ENCODE measurements at regions not wholly inside any gene's neighbourhood (a gene's known extent, or its start where the extent isn't known, plus 50 kb on each side); places are given as distances from the start of the nearest gene placed in this dataset.

GRCh38 chr9:115952430-115953292, 200.9 kb upstream of the PAPPA start:
- Histone ChIP-seq H2AFZ (ENCODE audit: low read length) (no peak overlapping the region), H3K4me1 (ENCODE audit: insufficient read depth, low read length, poor library complexity, severe bottlenecking) (no peaks in the 10 kb centered on the region)
- TF ChIP-seq CTCF (conservative IDR thresholded peaks at IDR 0.05; ENCODE audit: low read length) (no peak), EZH2phosphoT487 (IDR thresholded peaks at IDR 0.05; ENCODE audit: borderline replicate concordance) (no peak)

DNA sequence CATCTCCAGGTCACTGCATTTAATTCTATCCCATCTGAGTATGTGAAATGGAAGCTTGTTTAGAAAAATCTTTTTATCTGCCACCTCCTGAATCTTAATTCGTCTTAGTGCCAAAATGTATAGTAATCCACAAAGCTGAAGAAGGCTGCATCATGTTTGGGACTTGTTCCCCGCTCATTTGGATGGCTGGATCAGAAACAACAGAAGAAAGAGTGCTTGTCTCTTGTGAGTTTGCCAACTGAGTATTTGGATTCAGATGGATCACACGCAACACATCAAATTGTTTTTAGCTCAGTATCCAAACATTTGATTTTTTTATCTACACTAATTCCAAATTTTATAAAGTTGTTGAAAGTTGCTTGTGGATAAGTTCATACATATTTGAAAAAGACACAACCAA, 197.2 kb upstream of the PAPPA start:
- Histone ChIP-seq H3K79me2 (ENCODE audit: insufficient read depth, low read length) (no peaks in the 10 kb centered on the region), H3K27me3 (ENCODE audit: insufficient read depth, low read length, poor library complexity, severe bottlenecking) (no peaks in the 10 kb centered on the region), H3F3A (ENCODE audit: low read depth) (no peaks in the 10 kb centered on the region), H3K4me3 (ENCODE audit: low read length, poor library complexity, severe bottlenecking) (no peak overlapping the region), H3K4me1 (ENCODE audit: insufficient read depth, low read length, poor library complexity, severe bottlenecking) (no peaks in the 10 kb centered on the region), H3K9ac (ENCODE audit: low read depth, low read length, poor library complexity, severe bottlenecking) (no peak overlapping the region), H3K4me2 (ENCODE audit: low read depth, low read length, poor library complexity, severe bottlenecking) (no peak overlapping the region), H3K9me3 (ENCODE audit: insufficient read depth, low read depth, low read length) (no peaks in the 10 kb centered on the region), H4K20me1 (ENCODE audit: insufficient read depth, low read length, poor library complexity, severe bottlenecking) (no peaks in the 10 kb centered on the region), H2AFZ (ENCODE audit: low read length) (no peak overlapping the region), H3K9me2 (replicated peaks; ENCODE audit: low read depth, low read length) (no peaks in the 10 kb centered on the region), H3K36me3 (ENCODE audit: insufficient read depth, low read length) (no peaks in the 10 kb centered on the region)
- TF ChIP-seq CTCF (conservative IDR thresholded peaks at IDR 0.05; ENCODE audit: low read length) (no peak), EZH2phosphoT487 (IDR thresholded peaks at IDR 0.05; ENCODE audit: borderline replicate concordance) (no peak)

More at GRCh38 chr9:115952430-115953292, 200.9 kb upstream of the PAPPA start:
- no peaks in the 10 kb centered on the region for H4K20me1 ChIP-seq (ENCODE audit: insufficient read depth, low read length, poor library complexity, severe bottlenecking)
- H3K79me2 ChIP-seq (ENCODE audit: insufficient read depth, low read length) = no peaks in the 10 kb centered on the region
- no peaks in the 10 kb centered on the region for H3K9me2 ChIP-seq (replicated peaks; ENCODE audit: low read depth, low read length)
- no peaks in the 10 kb centered on the region for H3K27me3 ChIP-seq (ENCODE audit: insufficient read depth, low read length, poor library complexity, severe bottlenecking)
- no peaks in the 10 kb centered on the region for H3F3A ChIP-seq (ENCODE audit: low read depth)
- H3K4me3 ChIP-seq (ENCODE audit: low read length, poor library complexity, severe bottlenecking) = no peak overlapping the region
- H3K36me3 ChIP-seq (ENCODE audit: insufficient read depth, low read length) = no peaks in the 10 kb centered on the region
- no peak overlapping the region for H3K9ac ChIP-seq (ENCODE audit: low read depth, low read length, poor library complexity, severe bottlenecking)
- no peak overlapping the region for H3K4me2 ChIP-seq (ENCODE audit: low read depth, low read length, poor library complexity, severe bottlenecking)
- H3K9me3 ChIP-seq (ENCODE audit: insufficient read depth, low read depth, low read length) = no peaks in the 10 kb centered on the region

DNA sequence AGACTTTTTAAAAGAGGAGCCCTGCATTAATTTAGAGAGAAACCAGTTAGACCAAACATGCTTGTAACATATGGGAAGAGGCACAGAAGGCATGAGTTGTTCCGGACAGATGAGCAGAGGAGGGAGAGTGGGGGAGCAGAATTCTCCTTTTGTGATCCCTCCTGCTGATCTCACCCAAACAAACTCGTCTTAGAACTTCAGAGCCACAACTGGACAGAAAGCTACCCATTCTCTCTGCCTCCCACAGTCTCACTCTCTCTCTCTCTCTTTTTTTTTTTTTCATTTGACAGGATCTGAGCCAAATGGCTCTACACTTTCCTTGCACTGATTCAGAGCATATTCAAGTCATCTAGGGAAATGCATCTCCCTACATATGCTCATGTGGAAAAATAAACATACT, 196.0 kb upstream of the PAPPA start:
- H4K20me1 ChIP-seq (ENCODE audit: insufficient read depth, low read length, poor library complexity, severe bottlenecking) = no peaks in the 10 kb centered on the region
- no peak for TF ChIP-seq CTCF (conservative IDR thresholded peaks at IDR 0.05; ENCODE audit: low read length)
- no peak for TF ChIP-seq EZH2phosphoT487 (IDR thresholded peaks at IDR 0.05; ENCODE audit: borderline replicate concordance)

More for the DNA sequence above, 196.0 kb upstream of the PAPPA start:
- Histone ChIP-seq H3K36me3 (ENCODE audit: insufficient read depth, low read length) (no peaks in the 10 kb centered on the region), H3K4me3 (ENCODE audit: low read length, poor library complexity, severe bottlenecking) (no peak overlapping the region), H3F3A (ENCODE audit: low read depth) (no peaks in the 10 kb centered on the region), H3K4me2 (ENCODE audit: low read depth, low read length, poor library complexity, severe bottlenecking) (no peak overlapping the region), H3K9me2 (replicated peaks; ENCODE audit: low read depth, low read length) (no peaks in the 10 kb centered on the region), H3K79me2 (ENCODE audit: insufficient read depth, low read length) (no peaks in the 10 kb centered on the region), H3K27me3 (ENCODE audit: insufficient read depth, low read length, poor library complexity, severe bottlenecking) (no peaks in the 10 kb centered on the region), H3K9ac (ENCODE audit: low read depth, low read length, poor library complexity, severe bottlenecking) (no peak overlapping the region), H2AFZ (ENCODE audit: low read length) (no peak overlapping the region), H3K4me1 (ENCODE audit: insufficient read depth, low read length, poor library complexity, severe bottlenecking) (no peaks in the 10 kb centered on the region), H3K9me3 (ENCODE audit: insufficient read depth, low read depth, low read length) (no peaks in the 10 kb centered on the region)

Measured in Loucy (cell line).